WERI-Rb-1 (cell line): ENCODE measurements at regions not wholly inside any gene's neighbourhood (a gene's known extent, or its start where the extent isn't known, plus 50 kb on each side); places are given as distances from the start of the nearest gene placed in this dataset.

Experiments
- DNase-seq: peaks from one replicate; pipeline ENCODE4 v3.0.0-alpha.2; 2020
- H3K27ac ChIP-seq: fragments of 250-450 bp; sonication (Bioruptor Pico); 2 replicates; pipeline ENCODE4 v1.5.1; 2020; ENCODE audit warnings: mild to moderate bottlenecking, moderate library complexity
- H3K27me3 ChIP-seq: fragments of 250-450 bp; sonication (Bioruptor Pico); 2 replicates; pipeline ENCODE4 v1.5.1; 2021; ENCODE audit warnings: mild to moderate bottlenecking, low read depth, moderate library complexity; ENCODE audit not compliant: insufficient read depth, severe bottlenecking
- H3K36me3 ChIP-seq: fragments of 250-450 bp; sonication (Bioruptor Pico); 2 replicates; pipeline ENCODE4 v1.5.1; 2020; ENCODE audit warnings: mild to moderate bottlenecking, moderate library complexity
- H3K4me3 ChIP-seq: 2 replicates; pipeline ENCODE4 v1.5.1; 2011; ENCODE audit warnings: low read depth, mild to moderate bottlenecking, control low read depth, low read length
- H3K9me3 ChIP-seq: fragments of 250-450 bp; sonication (Bioruptor Pico); 2 replicates; pipeline ENCODE4 v1.5.1; 2021; ENCODE audit warnings: mild to moderate bottlenecking, moderate library complexity; ENCODE audit not compliant: severe bottlenecking
- CTCF ChIP-seq: IDR thresholded peaks from 2 replicates; pipeline ENCODE4 v1.5.1; 2011; ENCODE audit warnings: low read depth, mild to moderate bottlenecking, control low read depth, inconsistent platforms, low read length

GRCh38 chr2:139526781-139527180 lies 746.6 kb upstream of the NXPH2 start:
- DNase-seq: no peak
- Histone ChIP-seq H3K4me3 (no peak overlapping the region), H3K9me3 (no peaks in the 10 kb centered on the region), H3K36me3 (no peaks in the 10 kb centered on the region), H3K27ac (no peak overlapping the region), H3K27me3 (no peaks in the 10 kb centered on the region)
- TF ChIP-seq CTCF: no peak

GRCh38 chr2:139518321-139518720 lies 738.1 kb upstream of the NXPH2 start:
- no peak overlapping the region for H3K27ac ChIP-seq
- DNase-seq: no peak
- H3K9me3 ChIP-seq: no peaks in the 10 kb centered on the region
- no peak overlapping the region for H3K4me3 ChIP-seq
- H3K36me3 ChIP-seq: no peaks in the 10 kb centered on the region
- H3K27me3 ChIP-seq: no peaks in the 10 kb centered on the region
- TF ChIP-seq CTCF: no peak

- H3K4me3 ChIP-seq: no peak overlapping the region
- no peak overlapping the region for H3K27ac ChIP-seq
- H3K36me3 ChIP-seq: no peaks in the 10 kb centered on the region
- no peak for TF ChIP-seq CTCF
- no peaks in the 10 kb centered on the region for H3K27me3 ChIP-seq
- no peaks in the 10 kb centered on the region for H3K9me3 ChIP-seq
- no peak for DNase-seq
These were observed 734.8 kb upstream of the NXPH2 start for GRCh38 chr2:139514951-139515350.

GRCh38 chr2:139495851-139496250 lies 715.7 kb upstream of the NXPH2 start:
- no peak overlapping the region for H3K4me3 ChIP-seq
- TF ChIP-seq CTCF: no peak
- H3K27ac ChIP-seq: no peak overlapping the region
- H3K27me3 ChIP-seq: no peaks in the 10 kb centered on the region
- no peaks in the 10 kb centered on the region for H3K36me3 ChIP-seq
- DNase-seq: no peak
- no peaks in the 10 kb centered on the region for H3K9me3 ChIP-seq

GRCh38 chr2:139492131-139492680 lies 712.0 kb upstream of the NXPH2 start:
- DNase-seq: no peak
- H3K36me3 ChIP-seq: no peaks in the 10 kb centered on the region
- no peak for TF ChIP-seq CTCF

GRCh38 chr2:139480161-139480650 lies 700.0 kb upstream of the NXPH2 start:
- TF ChIP-seq CTCF: no peak
- Histone ChIP-seq H3K27me3 (no peaks in the 10 kb centered on the region), H3K4me3 (no peak overlapping the region), H3K36me3 (no peaks in the 10 kb centered on the region), H3K9me3 (no peaks in the 10 kb centered on the region), H3K27ac (no peak overlapping the region)
- DNase-seq: no peak

More at GRCh38 chr2:139492131-139492680, 712.0 kb upstream of the NXPH2 start:
- Histone ChIP-seq H3K27me3 (no peaks in the 10 kb centered on the region), H3K4me3 (no peak overlapping the region), H3K27ac (no peak overlapping the region), H3K9me3 (peaks cover 3% of the 10 kb centered on the region)
